GM21367 (cell line): ENCODE measurements at regions not wholly inside any gene's neighbourhood (a gene's known extent, or its start where the extent isn't known, plus 50 kb on each side); places are given as distances from the start of the nearest gene placed in this dataset.

Experiments used
- ATAC-seq: cut with Tn5 transposase; IDR thresholded peaks from one replicate; pipeline ENCODE4 v1.9.1; 2021; ENCODE audit not compliant: unreplicated experiment

- ATAC-seq: no peak
These were observed 331.2 kb downstream of the SLC16A7 start for GRCh38 chr12:59927032-59927431.

DNA sequence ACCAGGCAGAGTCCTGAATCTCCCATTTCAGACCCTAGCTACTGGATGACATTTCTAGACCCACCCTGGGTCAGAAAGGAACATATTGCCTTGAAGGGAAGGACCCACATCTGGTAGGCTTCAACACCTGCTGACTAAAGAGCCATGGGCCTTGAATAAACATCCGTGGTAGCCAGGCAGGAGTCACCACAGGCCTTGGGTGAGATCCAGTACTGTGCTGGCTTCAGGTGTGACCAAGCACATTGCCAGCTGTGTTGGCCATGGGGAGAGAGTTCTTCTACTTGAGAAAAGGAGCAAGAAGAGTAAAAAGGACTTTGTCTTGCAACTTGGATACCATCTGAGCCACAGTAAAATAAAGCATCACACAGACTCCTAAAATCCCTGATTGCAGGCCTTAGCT is 332.6 kb downstream of the SLC16A7 start:
- no peak for ATAC-seq

- ATAC-seq: no peak
These were observed 333.3 kb downstream of the SLC16A7 start for GRCh38 chr12:59929110-59929509.

DNA sequence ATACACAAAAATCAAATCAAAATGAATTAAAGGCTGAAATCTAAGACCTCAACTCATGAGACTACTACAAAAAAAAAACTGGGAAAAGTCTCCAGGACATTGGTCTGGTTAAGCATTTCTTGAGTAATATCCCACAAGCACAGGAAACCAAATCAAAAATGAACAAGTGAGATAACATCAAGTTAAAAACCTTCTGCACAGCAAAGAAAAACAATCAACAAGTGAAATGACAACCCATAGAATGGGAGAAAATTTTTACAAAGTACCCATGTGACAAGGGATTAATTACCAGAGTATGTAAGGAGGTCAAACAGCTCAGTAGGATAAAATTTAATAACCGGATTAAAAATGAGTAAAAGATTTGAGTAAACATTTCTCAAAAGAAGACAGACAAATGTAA is 338.7 kb downstream of the SLC16A7 start:
- no peak for ATAC-seq

GRCh38 chr12:59936534-59936933 is 340.7 kb downstream of the SLC16A7 start:
- no peak for ATAC-seq

DNA sequence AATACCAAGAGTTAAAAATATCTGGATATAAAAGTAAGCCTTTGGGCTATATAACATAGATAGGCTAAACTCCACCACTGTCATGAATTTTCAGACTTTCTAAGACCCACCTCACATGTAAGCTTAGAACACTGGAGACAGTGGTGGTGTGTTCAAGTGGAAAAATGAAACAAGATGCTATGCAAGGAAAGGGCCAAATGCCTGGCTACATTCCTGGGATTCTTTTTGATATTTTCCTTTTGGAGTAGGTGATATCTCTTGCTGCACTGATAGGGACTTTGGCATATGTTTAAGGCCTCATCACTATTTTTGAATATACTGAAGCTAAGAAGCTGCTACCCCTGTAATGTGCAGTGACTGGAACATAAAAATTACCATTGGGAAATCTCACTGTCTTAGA is 341.3 kb downstream of the SLC16A7 start:
- no peak for ATAC-seq

DNA sequence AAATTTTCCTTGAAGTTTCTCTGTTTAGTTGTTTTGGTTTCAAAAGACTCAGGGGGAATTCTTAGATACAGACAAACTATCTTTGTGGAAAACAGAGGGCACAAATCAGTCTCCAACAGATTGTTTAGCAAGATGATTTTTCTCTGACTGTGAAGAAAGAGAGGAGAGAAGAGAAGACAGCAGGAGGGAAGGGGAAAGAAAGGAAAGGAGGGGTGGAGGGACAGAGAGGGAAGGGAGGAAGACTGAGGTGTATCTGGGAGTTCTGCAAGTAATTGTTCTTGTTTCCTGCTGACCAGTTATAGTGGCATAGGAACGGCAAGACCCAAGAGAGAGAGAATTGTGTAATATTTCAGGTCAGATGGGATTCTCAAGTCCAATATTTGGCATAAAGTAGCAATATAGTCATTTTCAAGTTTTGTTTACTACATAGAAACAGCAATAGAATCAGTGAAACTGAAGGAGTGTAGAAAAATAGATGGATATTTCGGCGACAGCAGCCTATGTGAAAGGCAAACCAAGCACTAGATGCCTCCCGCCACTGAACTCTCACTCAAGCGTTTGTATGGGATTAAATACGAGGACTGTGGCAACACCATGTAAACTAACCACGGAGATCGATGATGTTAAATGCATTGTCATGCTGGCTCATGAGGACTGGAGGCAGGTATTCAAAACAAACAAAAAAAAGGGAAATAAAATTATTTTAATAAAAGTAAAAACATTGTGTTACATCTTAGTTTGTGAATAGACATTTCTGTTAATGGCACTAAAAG is 342.5 kb downstream of the SLC16A7 start:
- no peak for ATAC-seq

DNA sequence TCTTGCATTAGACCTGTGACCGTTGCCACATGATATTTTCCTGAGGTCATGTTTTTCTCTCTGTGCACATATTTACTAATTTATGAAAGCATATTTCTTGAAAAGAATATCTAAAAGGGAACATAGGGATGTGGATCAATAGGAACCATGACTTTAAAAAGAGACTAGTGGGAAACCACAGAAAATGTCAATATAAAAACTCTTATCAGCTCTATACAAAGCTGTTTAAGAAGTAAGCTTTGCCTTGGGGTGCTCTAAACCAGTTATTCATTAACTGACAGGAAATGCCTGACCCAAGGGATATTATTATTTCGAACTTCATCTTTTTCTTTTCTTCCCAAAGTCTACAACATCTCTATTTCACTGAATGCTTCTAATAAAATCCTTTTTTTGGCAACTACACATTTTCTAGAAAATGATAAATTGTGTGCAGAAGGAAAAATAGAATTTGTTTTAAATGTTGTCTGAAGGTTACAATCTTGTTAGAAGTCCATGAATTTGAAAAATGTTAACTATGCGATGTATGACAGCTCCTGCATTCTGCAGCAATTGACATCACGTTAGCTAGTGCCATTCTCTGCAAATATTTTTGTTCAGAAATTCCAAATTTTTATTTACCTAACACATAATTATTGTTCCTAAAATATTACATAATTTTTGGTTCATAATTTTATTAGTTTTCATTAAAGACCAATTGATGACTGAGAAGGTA is 345.0 kb downstream of the SLC16A7 start:
- no peak for ATAC-seq

GRCh38 chr12:59941461-59941860 is 345.6 kb downstream of the SLC16A7 start:
- ATAC-seq: no peak

DNA sequence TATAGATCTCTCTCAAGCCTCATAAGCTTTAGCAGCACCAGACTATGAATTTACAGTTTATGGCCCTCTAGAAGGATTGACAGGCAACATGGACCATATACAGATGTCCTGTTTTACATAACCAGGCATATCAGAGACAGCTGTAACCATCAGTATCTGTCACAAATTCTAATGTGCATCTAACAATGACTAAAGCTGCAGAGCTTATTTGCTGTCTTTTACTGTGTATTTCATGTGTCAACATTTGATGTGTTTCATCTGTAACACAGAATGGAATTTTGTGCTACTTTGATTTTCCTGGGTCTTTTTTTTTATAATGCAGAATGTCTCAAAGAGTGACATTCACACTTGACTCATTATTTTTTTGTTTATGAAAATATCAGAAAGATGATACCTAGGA is 348.3 kb downstream of the SLC16A7 start:
- ATAC-seq: no peak

GRCh38 chr12:59946635-59947034 is 350.8 kb downstream of the SLC16A7 start:
- no peak for ATAC-seq

DNA sequence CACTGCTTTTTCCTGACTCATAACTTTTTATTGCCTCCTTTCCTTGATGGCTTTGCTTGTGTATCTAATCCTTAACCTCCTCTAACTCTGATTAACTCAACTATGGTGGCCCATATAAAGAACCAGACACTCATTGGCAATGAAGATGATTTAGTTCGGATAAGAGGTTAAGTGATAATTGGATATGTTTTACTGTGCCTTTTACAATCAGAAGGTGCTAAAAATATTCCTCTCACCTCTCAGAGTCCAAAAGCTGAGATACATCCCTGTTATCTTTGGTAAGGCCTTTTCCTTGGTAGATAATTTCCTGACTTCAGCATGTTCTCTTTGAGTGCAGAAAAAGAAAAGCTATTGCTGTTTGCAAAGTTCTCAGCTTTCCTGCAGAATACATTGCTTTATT is 367.7 kb downstream of the SLC16A7 start:
- no peak for ATAC-seq

GRCh38 chr12:59972905-59973304 is 377.1 kb downstream of the SLC16A7 start:
- no peak for ATAC-seq

DNA sequence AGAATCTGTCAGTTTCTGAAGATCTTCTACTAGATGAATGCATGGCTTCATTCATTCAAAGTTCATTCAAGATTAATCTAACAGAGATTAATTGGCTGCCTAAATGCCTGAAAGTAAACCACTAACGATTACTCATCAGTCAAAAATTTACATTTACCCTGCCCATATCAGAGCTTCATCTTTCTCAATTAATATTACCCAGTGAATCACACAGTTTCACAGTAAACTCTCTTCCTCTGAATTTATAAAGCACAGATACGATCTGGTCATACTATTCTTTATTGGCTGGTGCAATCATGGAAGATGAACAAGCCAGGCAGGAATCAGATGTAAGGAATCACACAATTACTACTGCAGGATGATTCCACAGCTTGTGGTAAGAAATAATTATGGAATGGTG is 377.7 kb downstream of the SLC16A7 start:
- ATAC-seq: no peak

DNA sequence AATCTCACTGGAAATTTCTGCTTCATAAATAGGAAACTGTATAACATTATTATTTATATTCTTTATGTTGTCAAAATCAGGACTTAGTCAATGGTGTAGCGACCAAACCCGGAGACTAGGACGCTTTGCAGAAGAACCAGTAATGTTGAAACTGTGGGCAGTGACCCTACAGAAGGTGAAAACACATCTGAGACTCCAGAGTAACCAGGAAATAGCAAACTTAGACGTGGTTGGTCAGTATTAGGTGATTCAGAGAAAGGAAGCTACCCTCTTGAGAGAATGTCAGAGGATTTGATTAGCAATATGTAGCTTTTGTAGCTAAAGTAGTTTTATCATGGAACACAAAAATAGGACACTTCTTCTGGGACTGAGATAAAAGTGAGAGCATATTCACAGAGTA is 381.9 kb downstream of the SLC16A7 start:
- no peak for ATAC-seq

- no peak for ATAC-seq
These were observed 384.6 kb downstream of the SLC16A7 start for GRCh38 chr12:59980476-59980875.

DNA sequence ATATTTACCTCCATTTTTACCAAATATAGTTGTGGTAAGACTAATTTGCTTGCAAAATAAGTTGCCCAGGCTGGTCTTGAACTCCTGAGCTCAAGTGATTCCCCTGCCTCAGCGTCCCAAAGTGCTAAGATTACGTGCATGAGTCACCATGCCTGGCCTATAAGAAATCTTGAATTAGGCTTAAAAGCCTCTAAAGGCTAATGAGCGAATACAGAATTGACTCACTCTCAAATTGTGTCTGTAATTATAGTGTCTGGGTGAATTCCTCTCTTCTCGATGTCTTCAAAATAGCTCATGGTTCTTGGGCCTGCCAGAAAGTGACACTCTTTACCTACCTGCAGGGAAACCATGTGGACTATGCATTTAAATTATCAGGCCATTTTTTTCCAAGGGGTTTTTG is 403.5 kb downstream of the SLC16A7 start:
- no peak for ATAC-seq

DNA sequence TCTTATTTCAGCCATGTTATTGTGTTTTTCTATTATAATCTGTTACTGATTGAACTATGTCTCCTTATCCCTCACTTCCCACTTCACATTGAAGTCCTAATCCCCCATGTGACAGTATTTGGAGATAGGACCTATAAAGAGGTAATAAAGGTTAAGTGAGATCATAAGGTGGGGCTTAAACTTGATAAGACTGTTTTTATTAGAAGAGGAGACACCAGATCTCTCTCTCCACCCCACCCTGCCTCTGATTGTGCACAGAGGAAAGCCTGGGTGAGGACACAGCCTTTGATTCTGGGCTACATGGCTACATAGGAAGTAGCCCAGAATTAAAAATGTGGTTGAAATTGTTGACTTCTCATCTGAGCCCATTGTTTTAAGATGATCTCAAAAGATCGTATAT is 414.7 kb downstream of the SLC16A7 start:
- no peak for ATAC-seq

GRCh38 chr12:60012659-60013058 is 416.8 kb downstream of the SLC16A7 start:
- ATAC-seq: no peak

DNA sequence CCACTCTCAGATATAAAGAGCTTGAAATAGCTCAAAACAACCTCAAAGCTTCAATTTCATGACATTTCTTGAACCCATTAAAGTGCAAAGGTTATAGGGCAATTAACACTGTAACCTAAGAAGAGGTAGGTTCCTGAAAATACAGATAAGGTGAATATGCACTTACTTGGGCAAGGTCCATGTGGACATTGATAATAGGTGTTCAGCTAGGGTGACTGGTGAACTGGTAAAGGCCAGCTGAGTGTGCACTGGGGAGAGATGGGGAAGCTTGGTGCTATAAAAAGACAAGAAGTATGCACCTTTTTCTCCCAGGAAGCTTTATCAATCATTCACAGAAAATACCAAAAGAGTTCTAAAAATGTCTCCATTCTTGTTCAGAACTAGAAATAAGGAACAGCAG is 418.6 kb downstream of the SLC16A7 start:
- ATAC-seq: no peak

DNA sequence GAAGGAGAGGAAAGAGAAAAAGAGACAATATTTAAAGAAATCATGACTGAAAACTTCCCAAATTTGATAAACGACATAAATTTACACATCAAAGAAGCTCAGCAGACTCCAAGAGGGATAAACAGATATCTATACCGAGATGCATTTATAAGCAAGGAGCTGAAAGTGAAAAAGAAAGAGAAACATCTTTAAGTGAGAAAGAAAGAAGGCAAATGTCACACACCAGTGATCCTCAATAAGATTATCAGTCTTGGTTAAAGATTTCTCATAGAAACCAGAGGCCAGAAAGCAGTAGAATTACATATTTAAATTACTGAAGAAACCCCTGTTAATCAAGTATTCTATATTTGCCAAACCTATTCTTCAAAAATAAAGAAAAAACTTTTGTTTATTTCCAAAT is 424.2 kb downstream of the SLC16A7 start:
- no peak for ATAC-seq

GRCh38 chr12:60021235-60021634 is 425.4 kb downstream of the SLC16A7 start:
- ATAC-seq: no peak

DNA sequence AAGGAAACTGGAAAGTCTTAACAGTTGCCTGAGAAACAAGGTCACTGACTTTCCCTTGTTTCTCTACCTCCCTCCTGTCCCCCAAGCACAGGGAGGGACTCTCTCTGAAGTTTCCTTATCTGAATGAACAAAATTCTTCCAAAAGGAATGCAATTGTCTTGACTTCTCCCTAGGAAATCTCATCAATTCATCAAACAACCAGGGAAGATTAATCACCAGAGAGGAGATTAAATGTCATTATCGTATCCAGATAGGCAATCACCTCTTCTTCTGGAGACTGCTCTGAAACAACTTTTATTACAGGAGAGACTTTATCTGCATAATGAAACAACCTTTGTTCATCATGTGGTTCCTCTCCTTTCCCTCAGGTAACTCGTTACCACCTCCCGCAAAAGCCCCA is 431.4 kb downstream of the SLC16A7 start:
- ATAC-seq: no peak
